ENCODE measurements at regions not wholly inside any gene's neighbourhood (a gene's known extent, or its start where the extent isn't known, plus 50 kb on each side); places are given as distances from the start of the nearest gene placed in this dataset.

- TF ChIP-seq CTCF (conservative IDR thresholded peaks at IDR 0.05) (no peak), EZH2 (IDR thresholded peaks at IDR 0.05; ENCODE audit: low read depth) (no peak)
- Histone ChIP-seq H3F3A (ENCODE audit: insufficient read depth, low read depth) (no peaks in the 10 kb centered on the region), H3K4me2 (no peak overlapping the region), H3K36me3 (ENCODE audit: low read depth) (no peaks in the 10 kb centered on the region), H3K79me2 (ENCODE audit: low read depth) (no peaks in the 10 kb centered on the region), H3K27me3 (ENCODE audit: insufficient read depth, low read depth) (no peaks in the 10 kb centered on the region), H3K4me3 (no peak overlapping the region), H4K20me1 (ENCODE audit: insufficient read depth) (no peaks in the 10 kb centered on the region), H3K9me3 (ENCODE audit: insufficient read depth, low read depth) (0 out of 2 replicates have a peak, but pooled peaks cover 5% of the 10 kb centered on the region), H3K4me1 (replicated peaks; ENCODE audit: insufficient read depth) (no peaks in the 10 kb centered on the region), H3K9me2 (ENCODE audit: insufficient read depth) (no peaks in the 10 kb centered on the region), H3K27ac (no peak overlapping the region), H2AFZ (no peak overlapping the region)
- CTCF ChIA-PET, result no interaction called here
- no TSS peak for BruUV-seq (replicated peaks)
- no peak for DNase-seq
- POLR2A ChIA-PET (ENCODE audit: unreplicated experiment), result no interaction called here
- intact Hi-C loops (cut with micrococcal nuclease; ENCODE audit: unreplicated experiment), result no loop called here
Measured at GRCh38 chr3:25035526-25035925, 392.5 kb upstream of the RARB start.

GRCh38 chr3:25036633-25037032 is 391.4 kb upstream of the RARB start:
- intact Hi-C loops (cut with micrococcal nuclease; ENCODE audit: unreplicated experiment), result no loop called here

GRCh38 chr3:25037049-25037547 is 391.0 kb upstream of the RARB start:
- H3K36me3 ChIP-seq (ENCODE audit: low read depth), result no peaks in the 10 kb centered on the region
- TF ChIP-seq CTCF (conservative IDR thresholded peaks at IDR 0.05), result no peak
- no peak for TF ChIP-seq EZH2 (IDR thresholded peaks at IDR 0.05; ENCODE audit: low read depth)
- no peaks in the 10 kb centered on the region for H4K20me1 ChIP-seq (ENCODE audit: insufficient read depth)
- no peaks in the 10 kb centered on the region for H3F3A ChIP-seq (ENCODE audit: insufficient read depth, low read depth)
- H3K79me2 ChIP-seq (ENCODE audit: low read depth), result no peaks in the 10 kb centered on the region
- no peak overlapping the region for H2AFZ ChIP-seq
- H3K4me1 ChIP-seq (replicated peaks; ENCODE audit: insufficient read depth), result no peaks in the 10 kb centered on the region
- intact Hi-C loops (cut with micrococcal nuclease; ENCODE audit: unreplicated experiment), result no loop called here
- DNase-seq, result no peak
- 0 out of 2 replicates have a peak, but pooled peaks cover 5% of the 10 kb centered on the region for H3K9me3 ChIP-seq (ENCODE audit: insufficient read depth, low read depth)
- ChIA-PET POLR2A (ENCODE audit: unreplicated experiment) (interaction anchor here (0.6 kb wide), 2 partner anchors 8 to 1018 kb away, joined by 3 to 10 read pairs; no protein-coding TSS in a partner anchor), CTCF (no interaction called here)
- no peaks in the 10 kb centered on the region for H3K9me2 ChIP-seq (ENCODE audit: insufficient read depth)
- BruUV-seq (replicated peaks), result no TSS peak
- no peak overlapping the region for H3K4me3 ChIP-seq
- no peak overlapping the region for H3K4me2 ChIP-seq
- no peaks in the 10 kb centered on the region for H3K27me3 ChIP-seq (ENCODE audit: insufficient read depth, low read depth)
- no peak overlapping the region for H3K27ac ChIP-seq

More at GRCh38 chr3:25036633-25037032, 391.4 kb upstream of the RARB start:
- BruUV-seq (replicated peaks), result no TSS peak
- H3K9me3 ChIP-seq (ENCODE audit: insufficient read depth, low read depth), result 0 out of 2 replicates have a peak, but pooled peaks cover 5% of the 10 kb centered on the region
- no peaks in the 10 kb centered on the region for H3K4me1 ChIP-seq (replicated peaks; ENCODE audit: insufficient read depth)
- H3F3A ChIP-seq (ENCODE audit: insufficient read depth, low read depth), result no peaks in the 10 kb centered on the region
- H3K4me2 ChIP-seq, result no peak overlapping the region
- H3K27ac ChIP-seq, result no peak overlapping the region
- no peaks in the 10 kb centered on the region for H3K36me3 ChIP-seq (ENCODE audit: low read depth)
- POLR2A ChIA-PET (ENCODE audit: unreplicated experiment), result interaction anchor here (0.6 kb wide), 2 partner anchors 8 to 1019 kb away, joined by 3 to 10 read pairs; no protein-coding TSS in a partner anchor
- H3K4me3 ChIP-seq, result no peak overlapping the region
- no peak for DNase-seq
- H3K9me2 ChIP-seq (ENCODE audit: insufficient read depth), result no peaks in the 10 kb centered on the region
- H2AFZ ChIP-seq, result no peak overlapping the region
- TF ChIP-seq EZH2 (IDR thresholded peaks at IDR 0.05; ENCODE audit: low read depth), result no peak
- TF ChIP-seq CTCF (conservative IDR thresholded peaks at IDR 0.05), result no peak
- CTCF ChIA-PET, result no interaction called here
- no peaks in the 10 kb centered on the region for H3K27me3 ChIP-seq (ENCODE audit: insufficient read depth, low read depth)
- H3K79me2 ChIP-seq (ENCODE audit: low read depth), result no peaks in the 10 kb centered on the region
- H4K20me1 ChIP-seq (ENCODE audit: insufficient read depth), result no peaks in the 10 kb centered on the region

Data from PC-9 (cell line).